ENCODE measurements at regions not wholly inside any gene's neighbourhood (a gene's known extent, or its start where the extent isn't known, plus 50 kb on each side); places are given as distances from the start of the nearest gene placed in this dataset.

DNA sequence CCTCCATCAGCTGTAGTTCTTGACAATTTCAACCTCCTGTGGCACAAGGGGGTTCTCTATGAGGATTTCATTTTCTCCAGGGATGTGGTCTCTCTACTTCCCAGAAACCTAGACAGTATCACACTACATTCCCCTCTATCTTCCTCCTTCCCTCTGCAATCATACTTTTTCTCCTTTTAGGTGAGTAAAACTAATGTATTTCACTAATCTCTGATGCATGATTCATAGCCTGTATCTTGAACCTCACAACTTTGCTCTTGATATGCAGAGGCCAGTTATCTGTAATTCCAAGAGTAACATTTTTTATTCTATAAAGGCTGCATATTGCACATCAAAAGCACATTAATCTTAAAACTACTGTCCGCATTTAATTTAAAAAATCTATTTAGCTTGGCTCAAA lies 449.6 kb downstream of the RFPL4B start:
- no peak for DNase-seq (ENCODE audit: low read depth)
- H3K4me3 ChIP-seq (ENCODE audit: low read depth, low read length): no peak overlapping the region
- TF ChIP-seq, protein P1, sequence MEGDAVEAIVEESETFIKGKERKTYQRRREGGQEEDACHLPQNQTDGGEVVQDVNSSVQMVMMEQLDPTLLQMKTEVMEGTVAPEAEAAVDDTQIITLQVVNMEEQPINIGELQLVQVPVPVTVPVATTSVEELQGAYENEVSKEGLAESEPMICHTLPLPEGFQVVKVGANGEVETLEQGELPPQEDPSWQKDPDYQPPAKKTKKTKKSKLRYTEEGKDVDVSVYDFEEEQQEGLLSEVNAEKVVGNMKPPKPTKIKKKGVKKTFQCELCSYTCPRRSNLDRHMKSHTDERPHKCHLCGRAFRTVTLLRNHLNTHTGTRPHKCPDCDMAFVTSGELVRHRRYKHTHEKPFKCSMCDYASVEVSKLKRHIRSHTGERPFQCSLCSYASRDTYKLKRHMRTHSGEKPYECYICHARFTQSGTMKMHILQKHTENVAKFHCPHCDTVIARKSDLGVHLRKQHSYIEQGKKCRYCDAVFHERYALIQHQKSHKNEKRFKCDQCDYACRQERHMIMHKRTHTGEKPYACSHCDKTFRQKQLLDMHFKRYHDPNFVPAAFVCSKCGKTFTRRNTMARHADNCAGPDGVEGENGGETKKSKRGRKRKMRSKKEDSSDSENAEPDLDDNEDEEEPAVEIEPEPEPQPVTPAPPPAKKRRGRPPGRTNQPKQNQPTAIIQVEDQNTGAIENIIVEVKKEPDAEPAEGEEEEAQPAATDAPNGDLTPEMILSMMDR (IDR thresholded peaks at IDR 0.05; ENCODE audit: insufficient read depth, low read depth, low read length, missing control alignments): no peak

DNA sequence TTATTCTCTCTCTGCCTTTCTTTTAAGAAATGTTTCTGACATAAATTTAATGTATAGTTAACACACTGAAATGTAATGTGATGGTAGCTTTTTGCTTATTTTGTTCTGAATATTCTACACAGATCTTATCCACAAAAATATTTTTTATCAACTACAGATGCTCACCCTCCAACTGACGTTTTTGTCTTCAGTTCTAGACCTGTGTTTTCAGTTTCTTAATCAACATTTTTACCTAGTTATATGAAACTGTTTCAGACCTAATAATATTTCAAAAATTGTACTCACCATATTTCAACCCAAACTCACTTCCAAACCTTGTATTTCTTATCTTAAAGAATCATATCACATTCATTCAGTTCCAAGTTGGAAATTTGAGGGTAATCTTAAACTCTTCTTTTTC lies 452.8 kb downstream of the RFPL4B start:
- DNase-seq (ENCODE audit: low read depth): no peak
- H3K4me3 ChIP-seq (ENCODE audit: low read depth, low read length): no peak overlapping the region
- TF ChIP-seq, protein P1 (IDR thresholded peaks at IDR 0.05; ENCODE audit: insufficient read depth, low read depth, low read length, missing control alignments): no peak

DNA sequence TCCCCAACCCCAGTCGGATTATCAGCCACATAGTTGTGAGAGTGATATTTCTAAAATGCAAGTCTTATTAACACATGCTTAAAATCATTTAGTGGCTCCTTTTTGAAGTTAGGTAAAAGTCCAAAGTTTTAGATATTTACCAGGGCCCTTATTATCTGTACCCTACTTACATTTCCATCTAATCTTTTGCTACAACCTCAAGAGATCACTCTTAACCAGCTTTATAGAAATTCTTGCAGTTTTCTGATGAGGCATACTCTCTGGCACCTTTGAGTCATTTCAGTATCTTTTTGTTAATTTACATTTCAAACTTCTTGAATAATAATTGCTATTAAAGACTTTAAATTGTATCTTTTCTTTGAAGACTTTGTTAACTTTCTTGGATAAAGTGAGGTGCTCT lies 453.3 kb downstream of the RFPL4B start:
- no peak for DNase-seq (ENCODE audit: low read depth)
- H3K4me3 ChIP-seq (ENCODE audit: low read depth, low read length): no peak overlapping the region
- TF ChIP-seq, protein P1 (IDR thresholded peaks at IDR 0.05; ENCODE audit: insufficient read depth, low read depth, low read length, missing control alignments): no peak

DNA sequence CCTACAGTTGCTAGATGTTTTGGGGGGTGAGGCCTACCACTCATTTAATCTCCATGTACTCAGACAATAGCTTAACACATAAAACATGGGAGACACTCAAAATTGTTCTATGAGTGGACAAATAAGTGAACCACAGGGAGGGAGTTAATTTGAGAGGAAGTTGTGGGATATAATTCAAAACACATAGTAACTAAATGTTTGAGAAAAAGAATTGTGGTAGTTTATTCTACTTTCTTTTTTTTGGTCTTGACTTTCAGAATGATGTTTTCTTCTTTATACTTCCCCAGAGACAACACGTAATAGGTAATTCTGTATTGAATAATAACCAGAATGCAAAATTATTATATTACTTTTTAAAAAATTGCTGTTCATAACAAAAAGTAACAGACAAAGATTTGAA lies 453.8 kb downstream of the RFPL4B start:
- peak; percentile 10 for DNase-seq (ENCODE audit: low read depth)
- no peak overlapping the region for H3K4me3 ChIP-seq (ENCODE audit: low read depth, low read length)
- TF ChIP-seq, protein P1 (IDR thresholded peaks at IDR 0.05; ENCODE audit: insufficient read depth, low read depth, low read length, missing control alignments): no peak

DNA sequence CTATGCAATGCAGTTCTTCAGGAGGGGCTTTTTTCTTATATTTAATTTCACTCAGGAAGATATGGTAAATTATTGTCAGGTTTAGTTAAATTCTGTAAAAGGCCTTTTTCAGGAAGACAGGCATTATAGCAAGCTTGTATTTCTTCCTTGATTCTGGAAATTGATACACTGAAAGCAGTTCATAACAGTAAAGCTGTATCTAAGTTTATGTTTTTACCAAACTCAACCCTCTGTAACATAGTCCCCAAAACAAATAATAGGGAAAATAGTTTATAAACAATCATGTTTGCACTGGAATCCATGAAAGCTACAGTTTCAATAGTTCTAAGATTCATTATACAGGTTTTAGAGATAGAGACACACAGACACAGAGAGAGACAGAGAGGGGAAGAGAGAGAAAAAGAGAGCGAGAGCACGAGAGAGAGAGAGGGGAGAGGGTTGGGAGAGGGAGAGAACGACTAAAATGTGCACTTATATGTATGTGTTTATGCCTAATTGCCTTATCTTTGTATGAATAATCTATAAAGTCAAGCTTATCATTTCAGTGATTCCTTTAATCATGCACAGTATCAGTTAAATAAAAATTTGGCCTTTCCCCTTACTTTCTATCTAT lies 454.4 kb downstream of the RFPL4B start:
- TF ChIP-seq, protein P1 (IDR thresholded peaks at IDR 0.05; ENCODE audit: insufficient read depth, low read depth, low read length, missing control alignments): no peak
- no peak overlapping the region for H3K4me3 ChIP-seq (ENCODE audit: low read depth, low read length)
- DNase-seq (ENCODE audit: low read depth): no peak

DNA sequence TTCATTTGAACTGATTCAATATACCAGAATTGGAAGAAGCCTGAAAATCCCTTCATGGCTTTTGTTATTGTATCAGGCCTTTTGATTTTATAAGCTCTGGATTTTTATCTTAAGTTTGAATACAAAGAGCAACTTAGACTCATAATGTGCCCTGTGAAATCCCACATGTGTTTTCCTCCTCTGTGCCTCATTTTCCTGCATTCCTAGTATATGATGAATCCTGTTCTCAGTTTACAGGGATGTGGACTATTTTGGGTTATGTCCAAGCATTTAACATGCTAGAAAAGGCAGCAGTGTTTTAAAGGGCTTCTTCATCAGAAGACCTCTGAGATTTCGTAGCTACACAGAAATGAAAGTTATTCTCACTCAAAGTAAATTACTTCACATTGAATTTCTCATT lies 455.0 kb downstream of the RFPL4B start:
- no peak for DNase-seq (ENCODE audit: low read depth)
- H3K4me3 ChIP-seq (ENCODE audit: low read depth, low read length): no peak overlapping the region
- TF ChIP-seq, protein P1 (IDR thresholded peaks at IDR 0.05; ENCODE audit: insufficient read depth, low read depth, low read length, missing control alignments): no peak

Measured in GM12865 (cell line).